NB4 (cell line): ENCODE measurements at regions not wholly inside any gene's neighbourhood (a gene's known extent, or its start where the extent isn't known, plus 50 kb on each side); places are given as distances from the start of the nearest gene placed in this dataset.

ENCODE experiments used
- DNase-seq: peaks from one replicate; pipeline ENCODE4 v3.0.0; 2010; ENCODE audit warnings: low read depth
- H3K4me3 ChIP-seq: one replicate; pipeline ENCODE4 v1.5.1; 2011; ENCODE audit warnings: mild to moderate bottlenecking, low read depth, low read length, moderate library complexity
- MYC ChIP-seq: IDR thresholded peaks from 2 replicates; pipeline ENCODE4 v1.6.1; 2011; ENCODE audit warnings: low read depth, low read length
- POLR2A ChIP-seq: IDR thresholded peaks from 2 replicates; pipeline ENCODE4 v1.6.1; 2011; ENCODE audit warnings: mild to moderate bottlenecking; ENCODE audit not compliant: insufficient read length; ENCODE audit errors: extremely low read depth
- TF ChIP-seq, protein P1 (sequence below): IDR thresholded peaks from 2 replicates; pipeline ENCODE4 v1.6.1; 2011; ENCODE audit warnings: low read depth, low read length
- TF ChIP-seq, protein P2 (sequence below): IDR thresholded peaks from one replicate; pipeline ENCODE4 v1.5.1; 2012; ENCODE audit warnings: low read depth, low read length

DNA sequence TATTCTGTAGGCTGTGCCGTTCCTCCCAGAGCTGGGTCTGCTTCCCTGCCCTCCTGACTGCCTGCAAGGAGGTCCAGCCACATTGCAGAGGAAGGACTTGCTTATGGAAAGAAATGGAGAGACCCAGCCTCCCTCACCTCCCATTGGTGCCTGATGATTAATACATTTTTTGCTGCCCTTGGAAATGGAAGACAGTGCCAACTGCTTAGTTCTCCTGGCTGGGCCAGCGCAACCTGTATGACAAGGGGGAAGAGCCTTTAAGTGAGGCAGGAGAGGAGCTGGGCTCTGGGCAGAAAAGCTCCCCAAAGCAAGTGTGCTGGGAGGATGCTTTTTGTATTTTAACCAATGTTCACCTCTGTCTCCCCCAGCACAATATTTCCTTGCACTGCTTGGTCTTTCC lies 238.5 kb downstream of the SOX9 start:
- no peak for DNase-seq
- no peak overlapping the region for H3K4me3 ChIP-seq
- TF ChIP-seq, protein P1, sequence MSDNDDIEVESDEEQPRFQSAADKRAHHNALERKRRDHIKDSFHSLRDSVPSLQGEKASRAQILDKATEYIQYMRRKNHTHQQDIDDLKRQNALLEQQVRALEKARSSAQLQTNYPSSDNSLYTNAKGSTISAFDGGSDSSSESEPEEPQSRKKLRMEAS: no peak
- TF ChIP-seq POLR2A: no peak
- TF ChIP-seq MYC: no peak
- TF ChIP-seq, protein P2, sequence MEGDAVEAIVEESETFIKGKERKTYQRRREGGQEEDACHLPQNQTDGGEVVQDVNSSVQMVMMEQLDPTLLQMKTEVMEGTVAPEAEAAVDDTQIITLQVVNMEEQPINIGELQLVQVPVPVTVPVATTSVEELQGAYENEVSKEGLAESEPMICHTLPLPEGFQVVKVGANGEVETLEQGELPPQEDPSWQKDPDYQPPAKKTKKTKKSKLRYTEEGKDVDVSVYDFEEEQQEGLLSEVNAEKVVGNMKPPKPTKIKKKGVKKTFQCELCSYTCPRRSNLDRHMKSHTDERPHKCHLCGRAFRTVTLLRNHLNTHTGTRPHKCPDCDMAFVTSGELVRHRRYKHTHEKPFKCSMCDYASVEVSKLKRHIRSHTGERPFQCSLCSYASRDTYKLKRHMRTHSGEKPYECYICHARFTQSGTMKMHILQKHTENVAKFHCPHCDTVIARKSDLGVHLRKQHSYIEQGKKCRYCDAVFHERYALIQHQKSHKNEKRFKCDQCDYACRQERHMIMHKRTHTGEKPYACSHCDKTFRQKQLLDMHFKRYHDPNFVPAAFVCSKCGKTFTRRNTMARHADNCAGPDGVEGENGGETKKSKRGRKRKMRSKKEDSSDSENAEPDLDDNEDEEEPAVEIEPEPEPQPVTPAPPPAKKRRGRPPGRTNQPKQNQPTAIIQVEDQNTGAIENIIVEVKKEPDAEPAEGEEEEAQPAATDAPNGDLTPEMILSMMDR: no peak

DNA sequence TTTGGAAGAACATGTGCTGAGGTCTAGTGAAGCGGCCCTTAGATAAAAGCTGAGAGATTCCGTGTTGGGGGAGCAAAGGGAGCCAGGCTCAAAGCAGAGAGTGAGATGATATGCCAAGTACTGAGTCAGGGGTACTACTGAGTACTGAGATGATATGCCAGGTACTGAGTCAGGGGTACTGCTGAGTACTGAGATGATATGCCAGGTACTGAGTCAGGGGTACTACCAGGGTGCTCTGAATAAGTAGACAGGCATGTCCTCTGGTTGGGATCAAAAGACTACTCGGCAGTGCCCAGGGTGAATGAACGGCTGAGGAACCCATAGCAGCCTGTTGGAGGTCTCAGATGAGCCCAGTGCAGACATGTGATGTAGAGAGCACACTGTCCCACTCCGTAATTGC lies 239.0 kb downstream of the SOX9 start:
- no peak overlapping the region for H3K4me3 ChIP-seq
- no peak for TF ChIP-seq MYC
- no peak for DNase-seq

DNA sequence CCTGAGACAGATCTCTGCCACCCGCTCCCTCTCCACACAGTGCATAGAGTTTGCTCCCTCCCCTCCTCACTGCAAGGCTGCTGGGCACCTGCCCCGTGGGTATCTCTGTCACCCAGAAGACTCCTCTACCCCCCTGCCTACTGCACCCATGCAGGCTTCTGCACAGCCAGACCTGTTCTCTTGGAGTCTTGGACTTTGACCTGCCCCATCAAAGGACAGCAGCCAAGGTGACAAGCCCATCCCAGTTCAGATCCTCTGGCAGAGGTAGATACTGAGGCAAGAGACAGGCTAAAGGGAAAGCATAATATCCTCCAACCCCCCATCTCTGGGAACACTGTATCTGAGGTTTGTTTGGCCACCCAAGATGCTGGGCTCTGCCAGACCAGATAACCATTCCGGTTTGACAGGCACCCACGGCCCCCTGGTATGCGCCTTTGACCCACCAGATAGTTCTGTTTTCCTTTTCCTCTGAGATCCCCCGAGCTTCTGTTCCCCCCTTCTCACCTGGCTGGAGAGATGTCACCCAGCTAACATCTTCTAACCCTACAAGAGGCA lies 239.6 kb downstream of the SOX9 start:
- TF ChIP-seq MYC: no peak
- TF ChIP-seq, protein P1: no peak
- TF ChIP-seq, protein P2: no peak
- no peak for TF ChIP-seq POLR2A
- no peak for DNase-seq

DNA sequence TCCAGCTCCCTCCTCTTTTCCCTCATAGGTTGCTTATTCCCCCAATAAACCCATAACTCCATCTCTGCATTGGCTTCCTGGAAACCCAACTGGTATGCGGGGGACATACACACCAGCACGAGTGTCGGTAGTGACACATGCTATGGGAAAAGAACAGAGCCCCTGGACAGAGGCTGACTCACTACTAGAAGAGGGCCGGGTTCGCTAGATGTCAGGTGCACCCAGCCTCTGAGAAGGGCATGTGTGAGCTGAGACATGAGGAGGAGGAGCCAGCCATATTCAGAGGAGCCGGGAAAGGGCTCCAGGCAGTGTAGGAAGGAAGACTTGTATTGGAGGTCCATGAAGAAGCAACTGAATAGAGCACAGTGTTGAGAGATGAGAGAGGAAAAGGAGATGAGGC lies 241.1 kb downstream of the SOX9 start:
- no peak overlapping the region for H3K4me3 ChIP-seq
- no peak for TF ChIP-seq MYC
- TF ChIP-seq, protein P1: no peak
- no peak for TF ChIP-seq POLR2A
- TF ChIP-seq, protein P2: no peak
- DNase-seq: no peak

More for the DNA sequence above, 239.6 kb downstream of the SOX9 start:
- no peak overlapping the region for H3K4me3 ChIP-seq

DNA sequence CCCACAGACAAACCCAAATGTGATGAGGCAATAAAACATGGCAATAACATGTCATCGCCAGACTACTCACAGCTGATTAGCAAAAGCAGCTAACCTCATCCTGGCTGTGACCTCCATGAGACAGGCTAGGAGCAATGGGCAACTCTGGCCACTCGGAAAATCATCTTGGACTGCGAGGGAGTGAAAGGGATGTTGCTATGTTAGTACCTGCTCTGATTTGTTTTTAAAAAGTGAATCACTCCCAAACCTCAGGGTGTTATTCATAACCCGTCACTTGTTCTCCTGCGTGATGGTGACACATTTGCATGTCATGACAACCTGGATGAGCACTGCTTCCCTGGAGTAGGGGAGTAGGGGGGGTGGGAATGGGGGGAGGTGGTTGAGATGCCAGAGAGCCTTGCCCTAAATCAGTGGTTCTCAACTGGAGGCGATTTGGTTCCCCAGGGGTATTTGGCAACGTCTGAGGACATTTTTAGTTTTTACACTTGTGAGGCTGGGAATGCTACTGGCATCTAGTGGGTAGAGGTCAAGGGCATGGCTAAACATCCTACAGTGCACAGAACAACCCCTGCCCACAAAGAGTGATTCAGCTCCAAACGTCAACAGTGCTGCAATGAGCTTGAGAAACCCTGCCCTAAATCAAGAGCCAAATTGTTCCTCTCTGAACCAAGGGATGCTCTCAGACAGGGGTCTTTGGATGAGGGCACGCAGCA lies 241.7 kb downstream of the SOX9 start:
- DNase-seq: no peak
- no peak overlapping the region for H3K4me3 ChIP-seq
- TF ChIP-seq, protein P1: no peak
- TF ChIP-seq POLR2A: no peak
- TF ChIP-seq, protein P2: no peak
- TF ChIP-seq MYC: no peak

DNA sequence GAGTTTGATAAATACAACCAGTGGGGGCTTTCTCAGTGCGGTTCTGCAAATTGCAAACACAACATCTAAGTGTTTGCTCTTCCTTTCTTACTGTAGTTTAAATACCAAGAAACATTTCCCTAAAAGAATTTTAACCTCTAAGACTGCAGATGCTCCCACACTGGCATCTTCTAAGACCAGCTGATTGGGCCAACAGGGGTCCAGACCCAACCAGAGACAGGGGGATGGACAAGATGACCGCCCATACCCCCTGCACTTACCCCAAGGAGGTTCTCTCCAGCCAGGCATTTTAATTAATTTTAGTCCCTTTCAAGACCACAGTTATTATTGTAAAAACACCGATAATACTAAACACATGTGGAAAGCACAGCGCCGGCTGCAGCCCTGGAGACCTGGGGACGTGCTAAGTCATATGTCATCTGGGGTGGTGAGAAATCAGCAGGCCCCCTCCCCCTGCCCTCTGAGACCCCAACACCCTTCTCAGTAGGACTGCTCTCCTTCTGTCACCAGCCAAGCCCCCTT lies 242.3 kb downstream of the SOX9 start:
- DNase-seq: no peak
- TF ChIP-seq MYC (no peak), POLR2A (no peak)
- TF ChIP-seq, protein P1: no peak
- TF ChIP-seq, protein P2: no peak
- H3K4me3 ChIP-seq: no peak overlapping the region
